COLO668 (cell line): ENCODE measurements at regions not wholly inside any gene's neighbourhood (a gene's known extent, or its start where the extent isn't known, plus 50 kb on each side); places are given as distances from the start of the nearest gene placed in this dataset.
"Not testable (repeated sequence)": the region's sequence is repeated elsewhere in the genome, so short reads cannot be mapped to it uniquely, and the experiment has no call there.

Experiments used
- DNase-seq: peaks from one replicate; lab custom pipeline; 2025; ENCODE audit not compliant: unreplicated experiment; lab: John Stamatoyannopoulos, UW

GRCh38 chr1:79530055-79530454 lies 523.5 kb upstream of the ADGRL4 start:
- no peak for DNase-seq

GRCh38 chr1:79524126-79524525 lies 517.6 kb upstream of the ADGRL4 start:
- no peak for DNase-seq

DNA sequence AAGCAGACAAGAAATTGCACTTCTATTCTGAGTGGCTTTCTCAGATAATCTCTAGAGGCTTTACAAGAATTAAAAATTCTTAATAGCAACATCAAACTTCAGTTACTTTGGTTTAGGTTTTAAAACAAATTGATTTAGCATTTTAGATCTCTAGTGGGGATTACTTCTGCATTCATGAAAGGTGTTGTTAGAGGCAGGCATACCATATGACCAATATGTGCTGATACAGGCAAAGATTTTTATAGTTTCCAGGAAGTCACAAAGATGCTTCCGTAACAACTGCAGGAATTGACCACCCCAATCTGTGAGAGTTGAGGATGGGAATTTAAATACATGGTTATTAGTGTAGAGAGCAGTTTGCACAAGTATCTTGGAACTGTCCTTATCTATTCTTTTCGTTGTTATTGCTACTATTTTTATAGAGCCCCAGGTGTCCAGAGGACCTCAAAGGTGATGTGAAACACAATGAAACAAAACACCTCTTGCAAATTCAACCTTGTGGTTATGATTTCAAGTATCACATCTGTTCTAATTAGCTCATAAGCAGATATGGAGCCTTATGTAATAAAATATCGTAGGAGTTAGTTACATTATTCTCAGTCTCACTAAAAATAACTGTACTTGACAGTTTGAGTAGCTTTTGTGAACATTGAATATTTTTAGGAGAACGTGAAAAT lies 512.7 kb upstream of the ADGRL4 start:
- no peak for DNase-seq

- no peak for DNase-seq
Observed at GRCh38 chr1:79517470-79518224, 511.1 kb upstream of the ADGRL4 start.

GRCh38 chr1:79507770-79508169 lies 501.2 kb upstream of the ADGRL4 start:
- no peak for DNase-seq

- no peak for DNase-seq
Observed at GRCh38 chr1:79501153-79501552, 494.6 kb upstream of the ADGRL4 start.

- DNase-seq: no peak
Observed at GRCh38 chr1:79499541-79499940, 493.0 kb upstream of the ADGRL4 start.

DNA sequence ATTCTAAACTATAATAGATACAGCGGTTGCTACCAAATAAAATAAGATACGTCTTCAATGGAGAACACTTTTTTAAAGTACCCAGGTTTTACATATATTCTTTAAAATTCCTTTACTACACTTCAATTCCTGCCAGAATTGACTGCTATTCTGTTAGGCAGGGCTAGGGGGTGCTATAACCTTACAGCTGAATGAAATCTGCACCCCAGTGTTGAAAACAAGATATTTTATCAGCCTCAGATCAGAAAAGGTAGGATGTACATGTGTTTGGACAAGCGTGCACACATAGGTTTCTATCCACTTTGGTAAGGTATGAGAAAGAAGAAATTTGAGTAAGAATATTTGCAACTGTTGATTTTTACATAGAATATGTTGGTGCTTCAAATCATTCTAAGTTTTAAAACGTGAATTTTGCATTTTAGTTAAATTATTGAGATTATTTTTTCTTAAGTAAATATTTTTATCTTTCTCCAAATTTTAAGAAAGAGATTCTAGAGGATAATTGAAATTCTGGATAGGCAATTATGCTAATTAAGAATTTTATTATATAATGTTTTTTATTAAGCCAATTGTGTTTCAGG lies 490.8 kb upstream of the ADGRL4 start:
- DNase-seq: peak; percentile 20

- DNase-seq: no peak
Observed at GRCh38 chr1:79496129-79496528, 489.6 kb upstream of the ADGRL4 start.

DNA sequence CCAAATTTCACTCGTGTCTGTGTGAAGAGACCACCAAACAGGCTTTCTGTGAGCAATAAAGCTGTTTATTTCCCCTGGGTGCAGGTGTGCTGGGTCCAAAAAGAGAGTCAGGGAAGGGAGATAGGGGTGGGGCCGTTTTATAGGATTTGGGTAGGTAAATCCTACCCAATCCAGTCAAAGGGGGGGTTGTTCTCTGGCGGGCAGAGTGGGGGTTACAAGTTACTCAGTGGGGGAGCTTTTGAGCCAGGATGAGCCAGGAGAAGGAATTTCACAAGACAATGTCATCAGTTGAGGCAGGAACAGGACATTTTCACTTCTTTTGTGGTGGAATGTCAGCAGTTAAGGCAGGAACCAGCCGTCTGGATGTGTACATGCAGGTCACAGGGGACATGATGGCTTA lies 487.2 kb upstream of the ADGRL4 start:
- DNase-seq: not testable (repeated sequence)

GRCh38 chr1:79488572-79489121 lies 482.1 kb upstream of the ADGRL4 start:
- not testable (repeated sequence) for DNase-seq

GRCh38 chr1:79478728-79479373 lies 472.3 kb upstream of the ADGRL4 start:
- no peak for DNase-seq

- DNase-seq: no peak
Observed at GRCh38 chr1:79478160-79478559, 471.6 kb upstream of the ADGRL4 start.

DNA sequence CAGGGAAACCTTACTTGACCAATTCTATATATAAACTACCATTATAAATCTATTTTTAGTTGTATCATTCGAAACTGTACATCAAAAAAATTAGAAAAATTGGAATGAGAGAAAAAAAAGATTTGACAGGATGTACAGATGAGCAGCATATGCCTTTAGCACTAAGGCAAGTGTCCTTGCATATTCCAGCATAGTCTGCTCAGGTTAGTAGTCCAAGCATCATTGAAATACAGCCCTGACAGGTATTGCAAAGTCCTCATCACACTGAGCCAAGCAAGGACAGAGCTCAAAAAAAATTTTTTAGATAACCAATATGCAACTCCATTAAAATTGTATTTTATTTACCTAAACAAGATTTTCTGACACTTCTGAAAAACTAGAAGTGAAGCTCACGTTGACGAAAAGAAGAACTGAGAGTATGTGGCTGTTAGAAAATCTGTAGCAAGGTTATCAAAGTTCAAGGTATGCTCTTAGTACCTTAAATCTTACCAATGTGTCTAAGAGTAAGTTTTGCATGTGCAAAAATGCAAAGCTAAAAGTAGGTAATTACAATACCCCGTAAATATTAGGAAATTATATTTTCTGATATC lies 465.6 kb upstream of the ADGRL4 start:
- DNase-seq: no peak

GRCh38 chr1:79469139-79469538 lies 462.6 kb upstream of the ADGRL4 start:
- DNase-seq: no peak

GRCh38 chr1:79460773-79461436 lies 454.4 kb upstream of the ADGRL4 start:
- no peak for DNase-seq

- no peak for DNase-seq
Observed at GRCh38 chr1:79457562-79458224, 451.2 kb upstream of the ADGRL4 start.

DNA sequence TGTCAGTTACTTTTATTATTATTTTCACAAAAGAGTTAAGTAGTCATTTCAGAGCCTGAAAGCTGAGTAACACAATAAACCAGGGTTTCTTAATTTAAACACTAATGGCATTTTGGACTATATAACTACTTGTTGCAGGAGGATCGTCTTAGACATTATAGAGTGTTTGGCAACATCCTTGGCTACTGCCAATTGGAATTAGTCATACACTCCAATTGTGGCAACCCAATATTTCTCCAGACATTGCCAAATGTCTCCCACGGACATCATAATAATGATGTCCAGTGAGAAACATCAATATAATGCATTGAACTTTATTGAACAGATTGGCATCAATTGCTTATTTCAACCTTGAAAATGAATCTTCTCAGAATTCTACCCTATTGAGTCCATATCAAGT lies 441.9 kb upstream of the ADGRL4 start:
- no peak for DNase-seq

DNA sequence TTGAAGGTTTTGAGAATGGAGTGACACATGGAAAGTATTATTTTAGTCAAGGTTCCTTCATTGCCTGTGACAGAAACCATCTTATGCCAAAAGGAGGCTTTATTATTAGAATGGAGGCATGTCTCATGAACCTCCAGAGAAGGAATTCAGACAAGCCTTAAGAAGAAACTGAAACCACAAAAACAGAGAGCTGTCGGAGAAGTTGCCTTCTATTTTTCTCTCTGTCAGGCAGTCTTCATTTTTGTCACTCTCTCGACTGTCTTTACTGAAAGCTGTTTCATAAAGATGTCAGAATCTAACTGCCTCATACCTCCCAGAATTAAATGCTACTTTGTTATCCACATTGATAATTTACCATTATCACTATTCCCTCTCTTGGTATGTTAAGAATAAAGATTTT lies 434.7 kb upstream of the ADGRL4 start:
- no peak for DNase-seq

DNA sequence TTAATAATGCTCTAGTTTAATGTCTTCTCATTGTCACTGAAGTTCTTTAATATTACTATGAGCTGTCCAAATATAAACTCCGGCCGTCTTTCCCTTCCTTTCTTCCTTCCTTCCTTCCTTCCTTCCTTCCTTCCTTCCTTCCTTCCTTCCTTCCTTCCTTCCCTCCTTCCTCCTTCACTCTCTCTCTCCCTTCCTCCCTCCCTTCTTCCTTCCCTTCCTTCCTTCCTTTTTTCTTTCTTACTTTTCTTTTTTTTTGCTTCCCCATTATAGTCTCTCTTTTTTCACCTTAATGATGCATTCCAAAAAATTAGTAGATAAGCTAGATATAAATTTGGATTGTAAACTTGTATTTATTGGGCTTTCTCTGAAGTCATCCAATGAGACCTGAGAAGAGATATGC lies 431.0 kb upstream of the ADGRL4 start:
- DNase-seq: no peak
